ENCODE measurements at regions not wholly inside any gene's neighbourhood (a gene's known extent, or its start where the extent isn't known, plus 50 kb on each side); places are given as distances from the start of the nearest gene placed in this dataset.
"Not testable (repeated sequence)": the region's sequence is repeated elsewhere in the genome, so short reads cannot be mapped to it uniquely, and the experiment has no call there.

- not testable (repeated sequence) for TF ChIP-seq CTCF, POLR2A (IDR thresholded peaks at IDR 0.05)
Measured at GRCh38 chr21:17299576-17299975, 213.3 kb upstream of the CXADR start.
